HG03342 (cell line): ENCODE measurements at regions not wholly inside any gene's neighbourhood (a gene's known extent, or its start where the extent isn't known, plus 50 kb on each side); places are given as distances from the start of the nearest gene placed in this dataset.

ENCODE experiments used
- ATAC-seq: cut with Tn5 transposase; IDR thresholded peaks from one replicate; pipeline ENCODE4 v1.9.1; 2021; ENCODE audit warnings: mild to moderate bottlenecking, moderate library complexity; ENCODE audit not compliant: unreplicated experiment

DNA sequence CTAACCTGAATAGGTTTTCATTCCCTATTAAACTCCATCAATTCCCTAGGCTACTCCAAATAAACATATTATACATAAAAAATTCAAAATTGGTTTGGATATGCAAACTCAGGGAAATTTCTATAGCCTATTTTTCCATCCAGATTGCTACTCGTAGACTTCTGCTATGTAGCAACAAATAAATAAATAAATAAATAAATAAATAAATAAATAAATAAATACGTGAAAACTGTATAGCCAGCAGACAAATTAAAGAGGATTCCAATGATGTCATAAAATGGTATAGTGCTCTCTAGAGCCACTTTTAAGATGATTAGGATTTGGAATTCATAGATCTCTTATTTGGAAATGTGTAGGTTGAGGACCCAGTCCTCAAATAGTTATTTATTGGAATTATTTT is 1193.2 kb upstream of the NUDT12 start:
- ATAC-seq = no peak

DNA sequence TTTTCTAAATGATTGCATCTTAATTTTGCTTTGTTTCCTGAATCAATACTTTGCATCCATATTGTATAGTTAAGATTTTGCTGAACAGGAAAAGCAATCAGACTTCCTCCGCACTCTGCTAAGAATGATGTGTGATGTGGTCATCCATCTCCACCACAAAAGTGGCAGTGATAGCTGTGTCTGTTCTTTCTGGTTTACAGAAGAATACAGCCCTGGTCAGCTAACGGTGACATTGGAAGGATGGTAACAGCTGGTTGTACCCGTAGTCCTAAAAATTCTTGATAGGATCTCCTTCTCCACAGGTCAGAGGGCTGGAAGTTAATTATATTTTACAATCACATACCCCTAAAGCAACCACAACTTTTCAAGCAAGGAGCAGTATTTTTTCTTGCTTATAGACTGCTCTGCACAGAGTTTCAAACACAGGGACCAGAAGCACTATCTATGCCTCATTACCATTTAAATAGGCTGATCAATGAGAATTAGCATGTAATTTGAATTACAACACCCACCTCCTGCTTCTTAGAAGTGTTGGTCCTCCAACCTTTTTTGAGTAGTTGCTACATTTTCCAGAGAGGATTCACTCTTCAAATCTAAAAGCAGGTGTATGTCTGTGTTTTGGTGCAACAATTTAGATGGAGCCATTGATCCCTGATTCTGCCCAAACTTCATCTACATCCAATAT is 1191.9 kb upstream of the NUDT12 start:
- no peak for ATAC-seq

DNA sequence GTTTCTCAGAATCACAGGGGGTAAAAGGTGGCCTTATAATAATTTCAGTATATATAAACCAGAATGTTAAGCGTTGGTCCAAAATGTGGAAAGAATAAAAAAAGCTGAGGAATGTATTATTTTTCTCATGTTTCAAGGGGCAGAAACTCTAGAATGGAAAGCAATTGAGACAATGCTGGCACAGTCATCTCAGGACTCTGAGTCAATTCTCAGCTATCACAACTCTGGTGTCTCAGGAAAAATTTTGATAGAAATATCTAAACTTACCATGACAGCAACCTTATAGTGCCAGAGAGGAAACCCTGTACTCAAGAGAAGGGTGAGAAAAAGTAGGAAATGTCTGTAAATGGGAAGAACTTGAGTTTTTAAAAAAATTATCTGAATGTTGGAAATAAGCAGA is 1189.4 kb upstream of the NUDT12 start:
- ATAC-seq = no peak

DNA sequence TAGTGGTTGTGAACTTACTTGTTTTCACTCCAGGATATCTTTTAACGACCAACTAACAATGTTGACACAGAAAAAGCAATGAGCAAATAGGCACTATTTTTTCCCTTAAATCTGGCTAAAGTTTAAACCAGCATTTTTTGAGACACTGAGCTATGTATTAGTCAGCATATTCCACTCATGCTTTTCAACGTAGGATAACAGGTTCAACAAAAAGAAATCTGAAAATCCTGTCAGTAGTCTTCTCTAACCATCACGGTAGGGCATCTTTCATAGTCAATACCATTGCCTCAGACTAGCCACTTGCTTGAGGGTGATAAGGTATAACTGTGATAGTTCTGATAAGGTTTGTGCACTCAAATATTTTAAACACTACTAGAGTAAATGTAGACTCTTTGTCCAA is 1177.3 kb upstream of the NUDT12 start:
- no peak for ATAC-seq

DNA sequence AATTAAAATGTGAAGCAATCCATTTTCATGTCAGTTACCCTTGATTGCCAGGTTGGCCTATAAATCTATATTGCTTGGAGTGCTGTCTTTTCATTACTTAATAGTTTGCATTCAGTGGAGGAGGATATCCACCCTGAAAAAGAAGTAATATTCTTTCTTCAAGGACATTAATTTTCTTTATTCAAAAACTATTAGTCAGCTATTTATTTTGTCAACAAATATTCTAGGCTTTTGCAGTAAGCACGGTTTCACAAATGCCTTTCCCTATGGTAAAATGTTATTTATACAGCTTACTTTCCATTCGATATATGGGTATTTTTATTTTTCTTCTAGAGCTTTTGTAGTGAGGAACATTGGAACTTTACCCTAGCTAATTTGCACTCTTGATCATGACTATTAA is 1176.9 kb upstream of the NUDT12 start:
- ATAC-seq = no peak

DNA sequence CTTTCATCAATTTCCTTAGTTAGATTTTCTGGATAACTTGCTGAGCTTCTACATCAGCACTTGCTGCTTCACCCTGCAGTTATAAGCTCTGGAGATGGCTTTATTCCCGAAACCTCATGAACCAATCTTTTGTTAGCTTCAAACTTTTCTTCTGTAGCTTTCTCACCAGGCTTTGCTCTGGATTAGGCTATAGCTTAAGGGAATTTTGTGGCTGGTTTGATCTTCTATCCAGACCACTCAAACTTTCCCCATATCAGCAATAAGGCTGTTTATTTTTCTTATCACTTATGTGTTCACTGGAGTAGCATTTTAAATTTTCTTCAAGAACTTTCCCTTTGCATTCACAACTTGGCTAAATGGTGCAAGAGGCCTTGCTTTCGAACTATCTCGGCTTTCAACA is 1173.5 kb upstream of the NUDT12 start:
- ATAC-seq = no peak

DNA sequence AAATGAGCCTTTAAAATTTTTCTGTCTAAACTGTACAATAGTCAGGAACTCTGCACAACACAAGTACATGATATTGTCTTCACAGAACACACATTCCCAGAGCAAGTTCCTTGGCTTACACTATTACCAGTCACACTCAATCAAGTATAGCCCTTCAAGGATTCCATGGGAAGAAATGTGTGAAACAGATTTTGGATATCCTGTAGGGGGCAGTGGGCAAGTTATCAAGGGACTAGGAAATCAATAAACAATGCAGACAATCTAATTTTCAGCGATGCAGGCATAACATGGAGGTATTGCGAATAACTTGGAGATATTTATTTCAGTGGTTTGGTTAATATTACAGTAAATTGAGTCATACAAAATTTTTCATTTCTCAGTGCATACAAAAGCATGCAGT is 1171.5 kb upstream of the NUDT12 start:
- no peak for ATAC-seq

DNA sequence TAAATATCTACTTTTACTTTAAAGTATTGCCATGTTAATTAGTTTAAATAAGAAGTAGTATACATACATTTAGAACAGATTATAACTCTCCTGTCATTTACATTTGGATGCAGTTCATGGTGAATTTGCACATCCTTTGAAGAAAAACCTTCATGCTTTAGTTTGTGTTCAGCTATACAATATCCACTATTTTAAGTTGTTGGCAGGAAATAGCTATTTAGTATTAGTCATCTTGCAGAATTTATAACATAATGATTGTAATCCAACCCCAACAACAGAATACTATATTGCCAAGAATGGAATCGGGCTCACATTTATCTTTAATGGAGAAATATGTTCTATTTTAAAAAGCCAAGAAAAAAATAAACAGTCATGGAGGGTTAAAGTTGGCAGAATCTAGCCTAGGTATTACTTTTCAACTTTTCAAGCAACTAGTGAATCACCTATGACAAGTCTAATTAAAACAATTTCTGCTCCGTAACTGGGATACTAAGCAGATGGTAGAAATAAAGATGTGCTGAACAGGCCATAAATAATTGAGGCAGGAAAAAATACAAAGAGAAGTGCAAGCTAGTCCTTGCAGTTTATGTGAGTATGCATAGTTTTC is 1170.6 kb upstream of the NUDT12 start:
- no peak for ATAC-seq

DNA sequence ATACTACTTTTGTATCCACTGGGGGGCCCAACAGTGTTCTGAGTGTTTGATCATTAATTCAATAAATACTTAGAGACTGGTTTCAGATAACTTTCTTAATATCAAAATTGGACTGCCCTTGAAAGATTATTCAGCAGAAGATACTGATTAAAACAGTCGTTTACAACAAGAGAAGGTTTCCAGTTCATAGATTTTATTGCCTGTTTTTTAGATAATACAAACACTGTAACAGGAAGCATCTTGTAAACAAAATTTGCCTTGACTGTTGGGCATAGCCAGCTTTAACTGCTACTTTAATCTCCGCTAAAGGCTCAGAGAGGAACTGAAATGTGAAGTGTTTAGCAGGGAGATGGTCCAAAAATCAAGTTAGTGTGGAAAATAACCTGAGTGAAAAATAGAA is 1168.7 kb upstream of the NUDT12 start:
- no peak for ATAC-seq

DNA sequence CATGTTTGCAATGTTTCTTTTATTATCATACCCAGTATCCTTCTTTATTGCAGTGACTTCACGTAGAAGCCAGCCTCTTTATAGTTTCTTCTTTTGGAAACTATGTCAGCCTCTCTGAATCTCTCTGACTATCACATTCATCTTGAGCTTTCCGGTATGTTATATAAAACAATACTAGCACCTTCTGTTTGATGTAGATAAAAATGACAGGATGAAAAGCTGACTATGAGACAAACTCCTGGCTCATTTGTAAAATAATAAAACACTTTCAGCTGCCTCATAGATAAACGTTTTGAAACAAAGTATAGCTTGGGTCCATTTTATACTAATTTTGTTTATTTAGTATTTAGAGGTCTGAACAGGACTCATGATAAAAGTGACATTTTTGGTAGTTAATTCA is 1145.4 kb upstream of the NUDT12 start:
- ATAC-seq = no peak

DNA sequence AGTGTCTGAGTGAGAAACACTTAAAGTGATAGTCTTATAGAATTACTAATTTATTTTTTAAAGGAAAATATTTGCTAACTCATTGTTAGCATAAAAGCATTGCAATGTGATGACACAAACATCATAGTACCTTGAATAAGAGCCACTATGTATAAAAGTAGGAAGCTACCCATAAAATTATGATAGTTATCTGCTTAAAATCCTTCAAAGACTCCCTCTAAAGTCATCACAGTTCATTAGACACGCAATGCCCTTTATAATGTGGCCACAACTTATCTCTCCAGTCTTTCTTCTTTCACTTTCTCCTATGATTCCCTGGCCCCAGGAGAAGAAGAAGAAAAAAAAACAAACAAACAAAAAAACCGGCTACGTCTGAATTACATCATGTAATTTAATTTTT is 1144.0 kb upstream of the NUDT12 start:
- ATAC-seq = no peak

DNA sequence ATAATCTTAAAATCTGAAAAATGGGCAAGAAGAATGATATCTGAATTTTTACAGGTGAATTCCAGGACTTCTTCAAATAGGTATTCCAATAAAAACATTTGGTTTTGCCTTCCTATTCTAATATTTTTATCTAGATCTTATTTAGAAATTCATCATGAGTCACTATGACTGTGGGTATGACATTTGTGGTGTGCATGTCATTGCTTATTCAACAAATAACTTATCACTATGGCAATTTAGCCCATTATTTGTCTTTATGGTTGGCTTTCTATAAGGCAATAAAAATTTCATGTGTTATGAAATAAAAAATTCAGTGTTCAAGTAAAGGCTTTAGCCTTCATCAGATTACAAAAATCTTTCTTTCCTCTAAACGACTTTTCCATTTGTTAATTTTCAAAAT is 1139.6 kb upstream of the NUDT12 start:
- ATAC-seq = no peak

DNA sequence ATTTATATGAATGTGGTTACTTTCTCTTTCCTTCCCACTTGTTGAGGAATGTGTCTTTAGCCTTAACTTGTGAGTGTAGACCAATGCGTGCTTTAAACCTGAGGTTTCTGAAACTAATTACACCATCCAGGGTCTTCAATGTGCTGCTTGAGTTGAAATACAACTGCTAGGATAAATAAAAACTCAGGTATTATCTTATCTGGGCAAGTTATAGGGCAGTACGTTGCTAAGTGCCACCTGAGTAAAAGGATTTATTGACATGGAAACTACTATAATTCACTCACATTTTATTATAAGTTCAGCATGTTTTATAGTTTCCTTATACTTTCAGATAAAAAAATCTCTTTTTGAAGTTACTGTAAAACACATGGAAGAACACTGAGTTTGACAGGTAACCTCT is 1136.8 kb upstream of the NUDT12 start:
- no peak for ATAC-seq

DNA sequence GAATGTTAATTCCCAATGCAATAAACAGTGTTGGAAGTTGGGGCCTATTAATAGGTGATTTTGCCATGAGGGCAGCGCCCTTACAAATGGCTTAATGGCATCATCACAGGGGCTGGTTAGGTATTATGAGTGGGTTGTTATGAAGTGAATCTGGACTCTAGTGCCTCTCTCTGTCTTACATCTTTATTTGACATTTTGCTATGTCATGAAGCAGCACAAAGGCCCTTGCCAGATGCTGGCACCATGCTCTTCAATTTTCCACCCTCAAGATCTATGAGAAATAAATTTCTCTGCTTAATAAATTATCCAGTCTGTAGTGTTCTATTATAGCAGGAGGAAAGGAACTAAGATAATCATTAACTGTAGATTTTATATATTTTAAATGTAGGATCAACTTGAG is 1098.7 kb upstream of the NUDT12 start:
- ATAC-seq = no peak

DNA sequence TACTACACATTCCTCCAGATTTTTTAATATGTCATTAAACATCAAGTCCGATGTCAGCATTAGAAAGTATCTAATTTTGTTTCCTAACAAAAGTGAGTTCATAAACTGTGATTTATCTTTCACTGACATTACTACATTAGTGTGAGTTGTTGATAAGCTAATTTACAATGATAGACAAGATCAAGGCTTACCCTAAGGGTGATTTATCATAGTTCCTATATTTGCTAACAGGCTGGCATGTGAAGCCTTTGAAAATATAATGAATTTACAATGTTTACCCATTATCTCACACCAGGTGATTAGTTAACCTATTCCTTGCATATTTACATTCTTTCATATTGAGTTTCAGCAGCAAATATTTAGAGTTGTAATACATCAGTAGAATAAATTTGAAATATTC is 1096.9 kb upstream of the NUDT12 start:
- no peak for ATAC-seq

DNA sequence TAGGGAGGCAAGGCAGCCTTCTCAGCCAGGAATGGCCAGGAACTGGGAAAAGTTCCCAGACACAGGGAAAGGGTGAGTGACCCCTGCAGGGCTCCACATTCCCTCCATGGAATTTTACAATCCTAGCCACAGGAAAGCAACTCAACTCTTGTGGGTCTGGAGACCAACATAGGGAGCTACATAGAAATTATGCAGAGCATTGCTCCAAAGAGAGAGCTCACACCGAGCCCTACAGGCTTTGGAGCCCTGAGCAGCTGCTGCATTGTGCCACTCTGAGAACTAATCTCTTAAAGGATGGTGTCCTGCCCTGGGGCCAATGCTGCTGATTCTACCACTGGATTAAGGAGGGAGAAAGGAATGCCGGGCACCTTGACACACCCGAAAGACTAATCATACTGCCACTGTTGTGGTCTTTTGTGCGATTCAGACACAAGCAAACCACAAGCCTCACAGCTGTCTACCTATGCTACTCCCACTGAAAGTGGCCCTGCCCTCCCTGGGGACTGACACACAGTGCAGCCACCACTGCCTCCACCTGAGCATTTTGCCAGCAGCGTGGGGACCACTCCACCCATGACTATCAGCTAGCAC is 1089.8 kb upstream of the NUDT12 start:
- no peak for ATAC-seq

DNA sequence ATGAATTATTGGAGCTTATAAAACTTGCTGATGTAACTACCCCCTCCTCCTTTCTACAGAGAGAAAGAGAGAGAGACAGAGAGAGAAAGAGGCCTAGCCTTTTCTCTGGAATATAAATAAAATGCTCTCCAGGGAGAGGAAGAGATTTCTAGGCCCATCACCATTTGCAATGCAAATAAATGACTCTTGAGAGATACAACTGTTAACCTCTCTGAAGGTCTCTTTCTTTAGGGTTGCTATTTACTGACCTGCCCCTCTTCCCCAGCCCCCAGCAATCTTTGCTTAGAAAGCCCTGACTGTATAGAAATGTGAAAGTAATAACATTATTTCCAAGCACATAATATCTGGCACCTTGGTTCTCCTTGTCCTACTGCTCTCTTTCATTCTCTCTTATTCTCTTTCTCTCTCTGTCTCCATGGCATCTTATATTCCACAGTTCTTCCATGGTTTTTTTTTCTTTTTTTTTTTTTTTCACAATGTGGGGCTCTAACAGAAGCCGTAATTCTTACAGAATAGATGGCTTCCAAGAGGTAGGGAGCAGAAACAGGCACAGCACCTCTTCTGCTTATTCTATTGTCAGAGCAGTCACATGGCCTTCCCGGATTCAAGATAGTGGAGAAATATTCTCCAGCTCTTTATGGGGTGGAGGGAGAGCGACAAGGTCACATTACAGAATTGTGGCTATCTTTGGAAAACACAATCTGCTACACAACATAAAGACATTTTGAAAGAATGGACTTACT is 1087.9 kb upstream of the NUDT12 start:
- no peak for ATAC-seq

DNA sequence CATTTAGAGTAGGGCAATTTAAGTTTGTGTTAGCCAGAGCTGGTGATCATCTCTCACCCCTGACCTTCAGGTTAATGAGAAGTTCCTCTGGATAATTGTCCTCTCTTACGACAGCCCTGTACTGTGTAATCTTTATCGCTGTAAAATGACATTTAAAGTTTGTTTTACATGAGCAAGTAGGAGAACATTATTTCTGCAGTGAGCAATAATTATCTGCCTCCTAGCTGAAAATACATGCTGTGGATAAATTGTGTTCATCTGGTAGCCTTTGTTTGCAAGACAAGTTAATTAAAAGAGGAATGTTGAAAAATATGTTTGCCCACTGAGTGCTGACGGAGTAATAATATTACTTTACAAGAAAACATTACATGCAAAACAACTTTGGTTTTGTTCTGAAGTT is 1083.8 kb upstream of the NUDT12 start:
- no peak for ATAC-seq

DNA sequence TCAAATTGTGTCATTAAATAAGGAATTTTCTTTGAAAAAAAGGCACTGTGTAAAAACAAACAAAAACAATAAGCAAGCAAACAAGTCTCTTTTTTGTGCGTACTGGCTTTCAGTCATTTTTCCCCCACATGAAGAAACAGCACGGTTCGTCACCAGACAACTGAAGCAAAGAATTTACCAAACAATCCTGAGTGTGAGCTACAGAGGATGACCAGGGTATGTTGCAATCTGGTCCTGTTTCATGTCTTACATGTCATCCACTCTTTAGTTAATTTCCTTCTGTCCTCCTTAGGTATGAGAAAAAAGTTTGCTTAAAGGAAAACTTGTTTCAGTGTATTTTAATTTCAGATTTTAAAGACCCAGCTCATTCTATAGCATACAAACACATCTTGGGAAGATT is 1080.7 kb upstream of the NUDT12 start:
- ATAC-seq = no peak

DNA sequence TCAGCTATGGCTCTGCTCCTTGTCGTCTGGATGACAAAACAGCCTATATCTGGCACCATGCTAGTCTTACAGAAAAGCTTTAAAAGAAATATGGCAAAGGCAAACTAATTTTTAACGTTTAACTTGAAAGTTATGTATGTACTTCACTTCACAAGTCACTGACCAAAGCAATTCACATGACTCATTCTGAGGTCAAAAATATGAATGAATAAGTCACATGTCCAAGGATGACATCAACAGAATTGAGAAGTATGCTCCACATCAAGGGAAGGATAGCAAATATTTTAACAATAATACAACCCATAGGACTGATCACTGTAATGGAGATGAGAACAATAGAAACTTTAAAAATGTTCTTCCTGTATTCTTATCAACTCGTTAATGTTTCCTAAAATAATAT is 1072.6 kb upstream of the NUDT12 start:
- ATAC-seq = no peak

DNA sequence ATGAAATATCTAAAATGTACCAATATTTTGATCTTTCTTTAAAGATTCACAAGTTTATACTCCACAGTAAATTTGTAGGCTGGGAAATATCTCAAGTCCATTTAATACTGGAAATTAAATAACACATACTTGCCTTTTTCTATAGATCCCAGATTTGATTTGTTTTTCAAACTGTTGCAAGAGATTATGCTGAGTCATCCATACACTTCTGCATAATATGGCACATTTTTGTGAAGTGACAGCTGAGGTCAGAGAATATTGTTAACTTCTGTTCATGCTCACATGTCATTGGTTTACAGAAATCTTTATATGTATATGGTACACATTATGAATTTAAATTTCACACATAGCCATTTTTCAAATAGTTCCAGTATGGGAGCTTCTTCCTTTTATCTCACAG is 1066.3 kb upstream of the NUDT12 start:
- no peak for ATAC-seq

DNA sequence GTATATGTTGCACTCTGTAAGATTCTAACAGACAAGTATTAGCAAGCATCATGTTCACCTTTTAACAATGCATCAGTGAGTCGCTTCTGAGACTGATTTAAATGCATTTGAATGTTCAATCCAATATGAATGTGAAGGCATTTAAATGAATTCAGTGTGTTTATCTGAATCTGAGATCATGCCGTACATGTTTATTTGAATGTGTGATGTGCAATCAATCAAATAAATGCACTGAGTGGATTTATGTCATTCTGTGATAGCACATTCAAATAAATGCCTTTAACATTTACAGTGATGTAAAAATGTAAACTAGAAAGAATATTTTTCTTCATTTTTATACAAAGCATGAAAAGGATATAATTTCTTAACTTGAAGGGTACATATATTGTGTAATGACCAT is 1063.5 kb upstream of the NUDT12 start:
- no peak for ATAC-seq
